ENCODE measurements at regions not wholly inside any gene's neighbourhood (a gene's known extent, or its start where the extent isn't known, plus 50 kb on each side); places are given as distances from the start of the nearest gene placed in this dataset.

GRCh38 chr20:11676630-11677287, 240.9 kb upstream of the BTBD3 start:
- TF ChIP-seq CTCF (IDR thresholded peaks at IDR 0.05; ENCODE audit: low read length) (peak; percentile 83), EZH2 (optimal IDR thresholded peaks at IDR 0.05; ENCODE audit: low read depth, low read length) (no peak)
